Lower lobe of right lung (tissue), 2 donors: ENCODE measurements at regions not wholly inside any gene's neighbourhood (a gene's known extent, or its start where the extent isn't known, plus 50 kb on each side); places are given as distances from the start of the nearest gene placed in this dataset.

Source experiments
- ATAC-seq, 2 donors: fragments of 200-7000 bp; cut with Tn5 transposase; one replicate each; pipeline ENCODE4 v1.9.1; 2020 to 2022; ENCODE audit warnings: mild to moderate bottlenecking in 2 of 2, moderate library complexity in 2 of 2
- DNase-seq: peaks from one replicate; pipeline ENCODE4 v3.0.0-alpha.2; 2020
- H3K27ac ChIP-seq: fragments of 200-600 bp; one replicate; pipeline ENCODE4 v1.8.0; 2022
- H3K27me3 ChIP-seq: fragments of 200-600 bp; one replicate; pipeline ENCODE4 v1.8.0; 2022; ENCODE audit warnings: low read depth
- H3K36me3 ChIP-seq: fragments of 200-600 bp; one replicate; pipeline ENCODE4 v1.8.0; 2022; ENCODE audit warnings: mild to moderate bottlenecking
- H3K4me1 ChIP-seq: fragments of 200-600 bp; one replicate; pipeline ENCODE4 v1.8.0; 2022
- H3K4me3 ChIP-seq: fragments of 200-600 bp; one replicate; pipeline ENCODE4 v1.8.0; 2022; ENCODE audit warnings: mild to moderate bottlenecking
- H3K9me3 ChIP-seq: fragments of 200-600 bp; one replicate; pipeline ENCODE4 v1.8.0; 2022
- intact Hi-C: fragments of 100-400 bp; cut with DNase I; formaldehyde crosslinking; loops from one replicate; pipeline ENCODE4 v1.11.0; 2022
- TF ChIP-seq, protein P1 (sequence below): fragments of 200-600 bp; IDR thresholded peaks from one replicate; pipeline ENCODE4 v1.8.0; 2022; ENCODE audit warnings: antibody characterized with exemption, mild to moderate bottlenecking
- donor health status: DM: no; HTN: yes; CAD: no; lungs with severe emphysema.

GRCh38 chr13:47094734-47095434, 198.0 kb upstream of the HTR2A start:
- TF ChIP-seq, protein P1, sequence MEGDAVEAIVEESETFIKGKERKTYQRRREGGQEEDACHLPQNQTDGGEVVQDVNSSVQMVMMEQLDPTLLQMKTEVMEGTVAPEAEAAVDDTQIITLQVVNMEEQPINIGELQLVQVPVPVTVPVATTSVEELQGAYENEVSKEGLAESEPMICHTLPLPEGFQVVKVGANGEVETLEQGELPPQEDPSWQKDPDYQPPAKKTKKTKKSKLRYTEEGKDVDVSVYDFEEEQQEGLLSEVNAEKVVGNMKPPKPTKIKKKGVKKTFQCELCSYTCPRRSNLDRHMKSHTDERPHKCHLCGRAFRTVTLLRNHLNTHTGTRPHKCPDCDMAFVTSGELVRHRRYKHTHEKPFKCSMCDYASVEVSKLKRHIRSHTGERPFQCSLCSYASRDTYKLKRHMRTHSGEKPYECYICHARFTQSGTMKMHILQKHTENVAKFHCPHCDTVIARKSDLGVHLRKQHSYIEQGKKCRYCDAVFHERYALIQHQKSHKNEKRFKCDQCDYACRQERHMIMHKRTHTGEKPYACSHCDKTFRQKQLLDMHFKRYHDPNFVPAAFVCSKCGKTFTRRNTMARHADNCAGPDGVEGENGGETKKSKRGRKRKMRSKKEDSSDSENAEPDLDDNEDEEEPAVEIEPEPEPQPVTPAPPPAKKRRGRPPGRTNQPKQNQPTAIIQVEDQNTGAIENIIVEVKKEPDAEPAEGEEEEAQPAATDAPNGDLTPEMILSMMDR, result no peak
- intact Hi-C loops, result no loop called here
- no peak for ATAC-seq

DNA sequence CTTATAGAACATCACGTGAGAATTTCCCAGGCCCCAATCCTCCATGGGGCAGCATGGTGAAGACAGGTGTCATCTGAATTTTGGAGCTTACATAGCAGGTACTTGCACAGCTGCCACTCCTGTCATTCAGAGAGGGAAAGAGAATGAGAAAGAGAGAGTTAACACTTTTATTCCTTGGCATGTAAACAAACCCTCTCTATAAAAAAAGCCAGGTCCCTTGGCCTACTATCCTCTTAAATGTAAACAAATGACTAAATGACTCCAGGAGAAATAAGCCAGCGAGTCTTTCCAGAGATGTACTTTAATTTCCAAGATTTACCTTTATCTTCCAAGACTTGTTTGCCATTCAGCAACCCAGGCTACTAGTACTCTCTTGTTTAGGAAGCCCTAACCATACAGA, 195.3 kb upstream of the HTR2A start:
- intact Hi-C loops, result no loop called here
- H3K27me3 ChIP-seq, result no peaks in the 10 kb centered on the region
- ATAC-seq, result no peak
- no peaks in the 10 kb centered on the region for H3K4me1 ChIP-seq
- H3K36me3 ChIP-seq, result no peaks in the 10 kb centered on the region
- no peak for DNase-seq
- TF ChIP-seq, protein P1, result no peak
- no peaks in the 10 kb centered on the region for H3K9me3 ChIP-seq
- H3K27ac ChIP-seq, result no peak overlapping the region
- H3K4me3 ChIP-seq, result no peak overlapping the region

More at GRCh38 chr13:47094734-47095434, 198.0 kb upstream of the HTR2A start:
- Histone ChIP-seq H3K4me3 (no peak overlapping the region), H3K4me1 (no peaks in the 10 kb centered on the region), H3K9me3 (no peaks in the 10 kb centered on the region), H3K27ac (no peak overlapping the region), H3K27me3 (no peaks in the 10 kb centered on the region), H3K36me3 (no peaks in the 10 kb centered on the region)
- no peak for DNase-seq

GRCh38 chr13:47087841-47088240, 191.0 kb upstream of the HTR2A start:
- Histone ChIP-seq H3K9me3 (no peaks in the 10 kb centered on the region), H3K4me1 (no peaks in the 10 kb centered on the region), H3K27me3 (no peaks in the 10 kb centered on the region), H3K27ac (no peak overlapping the region), H3K4me3 (no peak overlapping the region), H3K36me3 (no peaks in the 10 kb centered on the region)
- TF ChIP-seq, protein P1, result no peak
- DNase-seq (no peak), ATAC-seq (no peak)
- intact Hi-C loops, result no loop called here

DNA sequence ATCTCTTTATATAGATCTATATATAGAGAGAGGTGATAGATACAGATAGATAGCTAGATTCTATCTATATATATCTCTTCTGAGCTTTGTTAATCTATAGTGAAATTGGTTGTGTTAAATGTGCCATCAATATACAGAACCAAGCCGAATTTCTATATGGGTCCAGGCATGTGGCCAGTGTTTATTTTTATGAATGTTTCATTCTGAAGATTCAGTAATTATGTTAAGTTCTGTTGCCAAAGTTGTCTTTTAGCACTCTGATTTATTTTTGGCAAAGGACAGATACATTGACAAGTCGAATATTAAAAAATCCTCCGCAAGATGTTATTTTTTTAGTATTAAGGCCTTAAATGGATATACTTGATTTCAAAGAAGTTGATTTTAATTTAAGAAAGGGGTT, 190.4 kb upstream of the HTR2A start:
- Histone ChIP-seq H3K27ac (no peak overlapping the region), H3K9me3 (no peaks in the 10 kb centered on the region), H3K36me3 (no peaks in the 10 kb centered on the region), H3K27me3 (no peaks in the 10 kb centered on the region), H3K4me1 (no peaks in the 10 kb centered on the region), H3K4me3 (no peak overlapping the region)
- DNase-seq (no peak), ATAC-seq (no peak)
- TF ChIP-seq, protein P1, result no peak
- intact Hi-C loops, result no loop called here

GRCh38 chr13:47085346-47085745, 188.5 kb upstream of the HTR2A start:
- DNase-seq (no peak), ATAC-seq (no peak)
- Histone ChIP-seq H3K27ac (no peak overlapping the region), H3K27me3 (no peaks in the 10 kb centered on the region), H3K4me3 (no peak overlapping the region), H3K36me3 (no peaks in the 10 kb centered on the region), H3K4me1 (no peaks in the 10 kb centered on the region), H3K9me3 (no peaks in the 10 kb centered on the region)
- intact Hi-C loops, result no loop called here
- TF ChIP-seq, protein P1, result no peak
